ENCODE measurements at regions not wholly inside any gene's neighbourhood (a gene's known extent, or its start where the extent isn't known, plus 50 kb on each side); places are given as distances from the start of the nearest gene placed in this dataset.

DNA sequence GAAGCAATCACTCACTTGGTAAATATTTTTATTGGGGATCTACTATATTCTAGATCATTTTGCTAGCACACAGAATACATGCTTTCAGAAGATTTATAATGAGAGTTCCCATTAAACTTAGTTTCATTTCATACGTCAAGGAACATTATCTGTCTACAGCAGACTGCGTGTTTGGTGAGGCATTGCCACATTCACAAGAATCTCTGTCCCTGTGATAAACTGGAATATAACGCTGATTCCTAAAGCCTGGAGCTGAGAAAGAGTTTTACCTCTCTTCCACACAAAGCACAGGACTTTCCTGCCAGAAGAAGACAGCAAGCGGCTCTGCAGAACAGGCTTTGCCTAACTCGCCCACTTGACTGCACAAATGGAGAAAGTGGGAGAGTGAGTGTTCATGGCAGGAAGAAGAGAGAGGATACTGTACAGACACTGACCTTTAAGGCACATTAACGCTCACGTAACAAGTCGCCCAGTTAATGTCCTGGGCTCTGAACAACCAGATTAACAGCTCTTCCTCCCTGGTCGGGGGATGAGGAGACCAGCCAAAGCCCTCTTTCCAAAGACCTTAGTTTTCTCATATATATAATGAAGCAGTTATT is 356.2 kb downstream of the GPD2 start:
- CTCF ChIA-PET = interaction anchor here (1.2 kb wide), 1 partner anchor 26 kb away, joined by 3 read pairs; no protein-coding TSS in a partner anchor
- TF ChIP-seq, protein P1, sequence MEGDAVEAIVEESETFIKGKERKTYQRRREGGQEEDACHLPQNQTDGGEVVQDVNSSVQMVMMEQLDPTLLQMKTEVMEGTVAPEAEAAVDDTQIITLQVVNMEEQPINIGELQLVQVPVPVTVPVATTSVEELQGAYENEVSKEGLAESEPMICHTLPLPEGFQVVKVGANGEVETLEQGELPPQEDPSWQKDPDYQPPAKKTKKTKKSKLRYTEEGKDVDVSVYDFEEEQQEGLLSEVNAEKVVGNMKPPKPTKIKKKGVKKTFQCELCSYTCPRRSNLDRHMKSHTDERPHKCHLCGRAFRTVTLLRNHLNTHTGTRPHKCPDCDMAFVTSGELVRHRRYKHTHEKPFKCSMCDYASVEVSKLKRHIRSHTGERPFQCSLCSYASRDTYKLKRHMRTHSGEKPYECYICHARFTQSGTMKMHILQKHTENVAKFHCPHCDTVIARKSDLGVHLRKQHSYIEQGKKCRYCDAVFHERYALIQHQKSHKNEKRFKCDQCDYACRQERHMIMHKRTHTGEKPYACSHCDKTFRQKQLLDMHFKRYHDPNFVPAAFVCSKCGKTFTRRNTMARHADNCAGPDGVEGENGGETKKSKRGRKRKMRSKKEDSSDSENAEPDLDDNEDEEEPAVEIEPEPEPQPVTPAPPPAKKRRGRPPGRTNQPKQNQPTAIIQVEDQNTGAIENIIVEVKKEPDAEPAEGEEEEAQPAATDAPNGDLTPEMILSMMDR (IDR thresholded peaks at IDR 0.05; ENCODE audit: control extremely low read depth, extremely low read depth, low read depth, missing control alignments) = no peak

DNA sequence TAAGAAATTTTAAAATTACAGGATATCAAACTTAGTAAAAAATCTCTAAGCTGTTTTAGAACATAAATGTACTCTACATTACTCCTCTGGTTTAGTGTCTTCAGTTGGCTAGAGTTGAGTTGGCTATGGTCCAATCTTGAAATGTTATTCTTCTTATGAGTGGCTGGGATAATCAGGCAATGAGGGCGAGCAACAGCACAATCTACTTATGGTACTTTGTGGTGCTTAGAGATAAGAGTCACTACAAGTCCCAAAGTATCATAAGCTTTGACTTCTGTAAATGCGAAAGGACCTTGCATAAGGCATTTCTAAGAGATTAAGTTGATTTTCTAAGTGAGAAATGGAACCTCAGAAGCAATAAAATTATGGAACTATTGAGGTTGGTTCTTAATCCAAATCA is 361.7 kb downstream of the GPD2 start:
- TF ChIP-seq, protein P1 (IDR thresholded peaks at IDR 0.05; ENCODE audit: control extremely low read depth, extremely low read depth, low read depth, missing control alignments) = no peak
- ChIA-PET POLR2A (no interaction called here), CTCF (interaction anchor here (1.0 kb wide), 1 partner anchor 384 kb away, joined by 3 read pairs; no protein-coding TSS in a partner anchor)
- no peak for DNase-seq (ENCODE audit: extremely low spot score)

More for the DNA sequence above, 356.2 kb downstream of the GPD2 start:
- DNase-seq (ENCODE audit: extremely low spot score) = no peak
- POLR2A ChIA-PET = no interaction called here

GRCh38 chr2:156800065-156800653 is 364.0 kb downstream of the GPD2 start:
- ChIA-PET CTCF (interaction anchor here (1.1 to 1.5 kb wide), 3 partner anchors 9 to 21 kb away, joined by 3 to 6 read pairs (median 4); no protein-coding TSS in a partner anchor), POLR2A (no interaction called here)
- TF ChIP-seq, protein P1 (IDR thresholded peaks at IDR 0.05; ENCODE audit: control extremely low read depth, extremely low read depth, low read depth, missing control alignments) = no peak
- DNase-seq (ENCODE audit: extremely low spot score) = no peak

GRCh38 chr2:156800781-156801361 is 364.7 kb downstream of the GPD2 start:
- DNase-seq (ENCODE audit: extremely low spot score) = no peak
- TF ChIP-seq, protein P1 (IDR thresholded peaks at IDR 0.05; ENCODE audit: control extremely low read depth, extremely low read depth, low read depth, missing control alignments) = no peak
- ChIA-PET POLR2A (no interaction called here), CTCF (interaction anchor here (1.1 to 1.5 kb wide), 3 partner anchors 10 to 20 kb away, joined by 3 to 6 read pairs (median 4); no protein-coding TSS in a partner anchor)

GRCh38 chr2:156803243-156803642 is 367.1 kb downstream of the GPD2 start:
- no peak for DNase-seq (ENCODE audit: extremely low spot score)
- TF ChIP-seq, protein P1 (IDR thresholded peaks at IDR 0.05; ENCODE audit: control extremely low read depth, extremely low read depth, low read depth, missing control alignments) = no peak
- ChIA-PET CTCF (no interaction called here), POLR2A (no interaction called here)

- no peak for DNase-seq (ENCODE audit: extremely low spot score)
- TF ChIP-seq, protein P1 (IDR thresholded peaks at IDR 0.05; ENCODE audit: control extremely low read depth, extremely low read depth, low read depth, missing control alignments) = no peak
- ChIA-PET POLR2A (no interaction called here), CTCF (no interaction called here)
These were observed 367.8 kb downstream of the GPD2 start for GRCh38 chr2:156803967-156804366.
